HUES64 (cell line): ENCODE measurements at regions not wholly inside any gene's neighbourhood (a gene's known extent, or its start where the extent isn't known, plus 50 kb on each side); places are given as distances from the start of the nearest gene placed in this dataset.

ENCODE experiments used
- H3K27ac ChIP-seq: 2 replicates; pipeline ENCODE4 v1.7.0; 2013; ENCODE audit warnings: low read depth, low read length, inconsistent platforms
- H3K27me3 ChIP-seq: 2 replicates; pipeline ENCODE4 v1.6.1; 2013; ENCODE audit warnings: mild to moderate bottlenecking, low read length; ENCODE audit not compliant: insufficient read depth
- H3K36me3 ChIP-seq: 2 replicates; pipeline ENCODE4 v1.6.1; 2013; ENCODE audit warnings: mild to moderate bottlenecking, low read length; ENCODE audit not compliant: insufficient read depth
- H3K4me1 ChIP-seq: 2 replicates; pipeline ENCODE4 v1.6.1; 2013; ENCODE audit warnings: mild to moderate bottlenecking, low read length, moderate library complexity; ENCODE audit not compliant: insufficient read depth
- H3K4me3 ChIP-seq: 2 replicates; pipeline ENCODE4 v1.5.1; 2013; ENCODE audit warnings: mild to moderate bottlenecking, low read length, moderate library complexity
- H3K9ac ChIP-seq: 2 replicates; pipeline ENCODE4 v1.6.1; 2013; ENCODE audit warnings: mild to moderate bottlenecking, low read depth, low read length
- H3K9me3 ChIP-seq: 2 replicates; pipeline ENCODE4 v1.6.1; 2013; ENCODE audit warnings: low read depth, low read length; ENCODE audit not compliant: insufficient read depth
- WGBS: fragments of 150-250, 120-280 bp; methylation state at CpG from one replicate; pipeline ENCODE4 v1.1.7; 2013; ENCODE audit warnings: missing lambda C conversion rate; 5-methylcytosine and 5-hydroxymethylcytosine counted together

DNA sequence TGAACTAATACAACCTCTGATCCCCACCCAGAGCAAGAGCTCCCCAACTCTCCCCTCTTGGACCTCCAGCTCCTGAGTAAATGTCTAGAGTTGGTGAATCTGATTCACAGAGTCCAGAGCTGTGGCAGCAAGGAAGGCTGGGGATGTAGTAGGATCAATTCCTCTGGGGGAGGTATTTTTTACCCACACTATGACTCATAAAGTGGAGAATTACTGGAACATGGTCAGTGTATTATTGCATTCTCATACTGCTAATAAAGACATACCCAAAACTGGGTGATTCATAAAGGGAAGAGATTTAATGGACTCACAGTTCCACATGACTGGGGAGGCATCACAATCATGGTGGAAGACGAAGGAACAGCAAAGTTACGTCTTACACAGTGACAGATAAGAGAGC is 496.7 kb downstream of the EFNB2 start:
- 95% methylated on average over 2 of the region's 2 CpGs for WGBS

GRCh38 chr13:106036870-106037269 is 498.6 kb downstream of the EFNB2 start:
- Histone ChIP-seq H3K27me3 (no peaks in the 10 kb centered on the region), H3K9me3 (no peaks in the 10 kb centered on the region), H3K36me3 (no peaks in the 10 kb centered on the region), H3K27ac (no peak overlapping the region), H3K4me1 (no peaks in the 10 kb centered on the region), H3K9ac (no peak overlapping the region), H3K4me3 (no peak overlapping the region)
- WGBS: 92% methylated on average over 6 of the region's 6 CpGs

More for the DNA sequence above, 496.7 kb downstream of the EFNB2 start:
- Histone ChIP-seq H3K27me3 (no peaks in the 10 kb centered on the region), H3K4me3 (no peak overlapping the region), H3K9ac (no peak overlapping the region), H3K9me3 (no peaks in the 10 kb centered on the region), H3K27ac (no peak overlapping the region), H3K36me3 (no peaks in the 10 kb centered on the region), H3K4me1 (no peaks in the 10 kb centered on the region)

DNA sequence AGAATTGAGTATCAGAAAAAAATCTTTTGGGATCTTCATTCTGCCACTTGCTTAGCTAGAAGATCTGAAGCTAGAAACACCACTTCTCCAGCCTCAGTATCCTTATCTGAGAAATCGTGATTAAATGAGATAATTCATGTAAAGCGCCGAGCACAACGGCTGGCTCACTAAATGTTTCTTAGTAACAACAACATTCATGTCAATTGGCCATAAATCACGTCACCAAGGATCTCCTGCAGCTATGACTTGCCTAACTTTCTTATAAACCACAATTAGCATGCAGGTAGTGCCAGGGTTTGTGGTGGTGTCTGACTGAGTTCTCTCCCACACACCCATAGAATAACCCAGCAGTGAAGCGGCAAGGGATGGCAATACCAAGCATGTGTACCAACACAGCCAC is 501.3 kb downstream of the EFNB2 start:
- Histone ChIP-seq H3K36me3 (no peaks in the 10 kb centered on the region), H3K9ac (no peak overlapping the region), H3K9me3 (no peaks in the 10 kb centered on the region), H3K27me3 (no peaks in the 10 kb centered on the region), H3K4me3 (no peak overlapping the region), H3K4me1 (no peaks in the 10 kb centered on the region), H3K27ac (no peak overlapping the region)
- 77% methylated on average over 6 of the region's 6 CpGs for WGBS

DNA sequence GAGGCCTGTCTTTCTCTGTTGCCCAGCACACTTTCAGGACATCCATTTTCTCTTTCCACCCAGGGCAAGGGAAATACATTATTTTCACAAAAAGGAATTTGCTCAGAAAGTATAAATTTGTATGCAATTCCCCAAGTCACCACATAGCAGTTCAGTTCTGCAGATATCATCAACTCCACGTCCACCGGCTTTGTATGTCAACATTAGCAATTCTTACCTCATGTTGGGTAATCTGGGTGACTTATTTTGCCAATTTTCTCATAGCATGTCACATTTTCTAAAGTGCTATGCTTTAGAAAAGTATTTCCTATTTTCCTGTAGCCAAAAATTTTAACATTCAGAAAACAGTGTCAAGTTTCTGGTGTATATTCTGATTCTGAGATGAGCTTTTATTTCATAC is 501.8 kb downstream of the EFNB2 start:
- Histone ChIP-seq H3K27ac (no peak overlapping the region), H3K27me3 (no peaks in the 10 kb centered on the region), H3K4me1 (no peaks in the 10 kb centered on the region), H3K4me3 (no peak overlapping the region), H3K36me3 (no peaks in the 10 kb centered on the region), H3K9me3 (no peaks in the 10 kb centered on the region), H3K9ac (no peak overlapping the region)
- WGBS: 100% methylated on average over 2 of the region's 2 CpGs

GRCh38 chr13:106032441-106032840 is 503.0 kb downstream of the EFNB2 start:
- Histone ChIP-seq H3K4me3 (no peak overlapping the region), H3K27me3 (no peaks in the 10 kb centered on the region), H3K9me3 (no peaks in the 10 kb centered on the region), H3K4me1 (no peaks in the 10 kb centered on the region), H3K9ac (no peak overlapping the region), H3K36me3 (no peaks in the 10 kb centered on the region), H3K27ac (no peak overlapping the region)
- 97% methylated on average over 2 of the region's 2 CpGs for WGBS

GRCh38 chr13:106029676-106030290 is 505.7 kb downstream of the EFNB2 start:
- Histone ChIP-seq H3K4me3 (no peak overlapping the region), H3K4me1 (no peaks in the 10 kb centered on the region), H3K27ac (no peak overlapping the region), H3K27me3 (no peaks in the 10 kb centered on the region), H3K9ac (no peak overlapping the region), H3K36me3 (no peaks in the 10 kb centered on the region), H3K9me3 (no peaks in the 10 kb centered on the region)
- WGBS: 99% methylated on average over 7 of the region's 7 CpGs

DNA sequence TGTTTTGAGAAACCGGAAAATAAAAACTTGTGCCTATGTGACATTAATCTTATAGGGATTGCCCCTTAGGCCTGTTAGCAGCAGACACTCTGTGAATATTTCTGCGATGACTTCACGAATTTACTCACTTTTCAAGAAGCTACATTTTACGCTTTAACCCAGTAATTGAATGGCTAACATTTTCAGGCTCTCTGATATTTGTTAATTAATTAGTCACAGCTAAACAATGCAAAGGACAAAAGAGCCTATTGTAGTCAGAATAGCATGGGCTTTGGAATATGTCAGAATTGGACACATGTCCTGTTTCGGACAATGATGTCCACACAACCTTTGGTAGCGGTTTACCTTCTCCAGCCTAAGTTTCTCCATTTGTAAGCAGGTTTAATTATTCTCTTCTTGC is 506.6 kb downstream of the EFNB2 start:
- WGBS: 93% methylated on average over 6 of the region's 6 CpGs
- Histone ChIP-seq H3K9me3 (no peaks in the 10 kb centered on the region), H3K27ac (no peak overlapping the region), H3K9ac (no peak overlapping the region), H3K36me3 (no peaks in the 10 kb centered on the region), H3K4me3 (no peak overlapping the region), H3K4me1 (no peaks in the 10 kb centered on the region), H3K27me3 (no peaks in the 10 kb centered on the region)

GRCh38 chr13:106011600-106011999 is 523.9 kb downstream of the EFNB2 start:
- no peaks in the 10 kb centered on the region for H3K4me1 ChIP-seq
- H3K27me3 ChIP-seq: no peaks in the 10 kb centered on the region
- H3K9me3 ChIP-seq: no peaks in the 10 kb centered on the region
- no peak overlapping the region for H3K9ac ChIP-seq
- no peak overlapping the region for H3K27ac ChIP-seq
- 100% methylated on average over 2 of the region's 2 CpGs for WGBS
- no peaks in the 10 kb centered on the region for H3K36me3 ChIP-seq
- no peak overlapping the region for H3K4me3 ChIP-seq

DNA sequence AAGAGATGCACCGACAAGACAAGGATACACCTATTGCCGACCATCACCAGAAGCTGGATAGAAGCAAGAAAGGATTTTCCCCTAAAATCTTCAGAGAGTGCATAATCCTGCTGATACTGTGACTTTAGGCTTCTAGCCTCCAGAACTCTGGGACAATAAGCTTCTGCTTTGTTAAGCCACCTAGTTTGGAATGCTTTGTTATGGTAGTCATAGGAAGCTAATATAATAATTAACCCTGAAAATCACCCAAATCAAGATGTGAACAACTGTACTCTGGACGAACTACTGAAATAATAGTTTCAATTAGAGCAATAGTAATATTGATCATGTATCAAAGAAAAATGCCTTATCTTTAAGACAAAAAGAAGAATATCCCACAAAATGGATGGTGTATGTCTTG is 524.6 kb downstream of the EFNB2 start:
- no peak overlapping the region for H3K27ac ChIP-seq
- no peak overlapping the region for H3K4me3 ChIP-seq
- WGBS: 66% methylated on average over 2 of the region's 3 CpGs
- no peaks in the 10 kb centered on the region for H3K9me3 ChIP-seq
- H3K4me1 ChIP-seq: no peaks in the 10 kb centered on the region
- no peaks in the 10 kb centered on the region for H3K27me3 ChIP-seq
- H3K36me3 ChIP-seq: no peaks in the 10 kb centered on the region
- no peak overlapping the region for H3K9ac ChIP-seq

GRCh38 chr13:106008540-106008939 is 526.9 kb downstream of the EFNB2 start:
- Histone ChIP-seq H3K4me3 (no peak overlapping the region), H3K9me3 (no peaks in the 10 kb centered on the region), H3K9ac (no peak overlapping the region), H3K27me3 (no peaks in the 10 kb centered on the region), H3K27ac (no peak overlapping the region), H3K4me1 (no peaks in the 10 kb centered on the region), H3K36me3 (no peaks in the 10 kb centered on the region)

DNA sequence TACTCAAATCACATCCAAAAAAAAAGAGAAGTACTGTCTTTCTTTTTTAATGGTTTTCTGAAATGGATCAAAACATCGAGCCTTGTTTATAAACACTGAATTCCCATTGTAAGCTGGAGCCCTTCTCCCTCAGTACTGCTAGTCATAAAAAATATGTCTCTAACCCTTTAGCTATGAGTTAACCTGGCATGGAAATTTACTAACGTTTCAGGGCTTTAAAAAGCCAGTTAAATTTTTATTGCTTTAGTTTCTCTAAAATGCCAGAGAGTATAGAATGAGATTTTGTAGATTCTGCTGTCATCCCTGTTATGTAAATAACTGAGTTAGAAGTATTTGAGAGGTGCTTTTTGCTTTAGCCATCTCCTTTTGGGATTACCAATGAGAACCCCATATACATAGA is 528.3 kb downstream of the EFNB2 start:
- Histone ChIP-seq H3K9ac (no peak overlapping the region), H3K36me3 (no peaks in the 10 kb centered on the region), H3K27ac (no peak overlapping the region), H3K9me3 (no peaks in the 10 kb centered on the region), H3K27me3 (no peaks in the 10 kb centered on the region), H3K4me1 (no peaks in the 10 kb centered on the region), H3K4me3 (no peak overlapping the region)
- WGBS: 84% methylated on average over 2 of the region's 2 CpGs

GRCh38 chr13:106003651-106004050 is 531.8 kb downstream of the EFNB2 start:
- H3K9me3 ChIP-seq: no peaks in the 10 kb centered on the region
- no peaks in the 10 kb centered on the region for H3K36me3 ChIP-seq
- H3K4me3 ChIP-seq: no peak overlapping the region
- H3K27me3 ChIP-seq: no peaks in the 10 kb centered on the region
- H3K27ac ChIP-seq: no peak overlapping the region
- no peak overlapping the region for H3K9ac ChIP-seq
- WGBS: 83% methylated on average over 1 of the region's 1 CpG
- no peaks in the 10 kb centered on the region for H3K4me1 ChIP-seq
